H1 (cell line): ENCODE measurements at regions not wholly inside any gene's neighbourhood (a gene's known extent, or its start where the extent isn't known, plus 50 kb on each side); places are given as distances from the start of the nearest gene placed in this dataset.

Experiments used
- CTCF ChIA-PET: fragments of 300-600 bp; sonication (Branson Sonifier 250); formaldehyde crosslinking; loops from one replicate; lab custom pipeline; 2021; ENCODE audit not compliant: partially characterized antibody; lab: Charles Lee
- POLR2A ChIA-PET: fragments of 300-600 bp; sonication (Branson Sonifier 250); formaldehyde crosslinking; loops from one replicate; lab custom pipeline; 2021; ENCODE audit warnings: inconsistent platforms; ENCODE audit not compliant: partially characterized antibody; lab: Charles Lee
- DNase-seq, 2 experiments: peaks; one replicate each; pipeline versions ENCODE4 v3.0.0 to v3.0.0-alpha.2; 2010 to 2022; ENCODE audit warnings: low spot score in 2 of 2, low read depth in 1 of 2, mixed read lengths in 1 of 2
- FAIRE-seq: peaks from 2 replicates; lab custom pipeline; 2011; peaks lifted over from hg19 to GRCh38; lab: Jason Lieb, UNC
- H2AFZ ChIP-seq: 2 replicates; pipeline ENCODE4 v1.8.1; 2012; ENCODE audit warnings: low read length, inconsistent platforms
- H2AK5ac ChIP-seq: 2 replicates; pipeline ENCODE4 v1.6.1; 2013; ENCODE audit warnings: low read depth, low read length
- H2BK120ac ChIP-seq: replicated peaks from 2 replicates; pipeline ENCODE3; 2013; ENCODE audit warnings: low read depth, low read length, inconsistent platforms
- H2BK12ac ChIP-seq: 2 replicates; pipeline ENCODE4 v1.6.1; 2013; ENCODE audit warnings: low read depth, low read length
- H2BK15ac ChIP-seq: 2 replicates; pipeline ENCODE4 v1.6.1; 2013; ENCODE audit warnings: low read length
- H2BK20ac ChIP-seq: 2 replicates; pipeline ENCODE4 v1.6.1; 2013; ENCODE audit warnings: low read length
- H2BK5ac ChIP-seq: 2 replicates; pipeline ENCODE4 v1.6.1; 2013; ENCODE audit warnings: low read depth, low read length
- H3K14ac ChIP-seq: 2 replicates; pipeline ENCODE4 v1.6.1; 2013; ENCODE audit warnings: inconsistent platforms; ENCODE audit not compliant: insufficient read length
- H3K18ac ChIP-seq: 2 replicates; pipeline ENCODE4 v1.6.1; 2013; ENCODE audit warnings: low read length; ENCODE audit errors: extremely low read depth
- H3K23ac ChIP-seq: 2 replicates; pipeline ENCODE4 v1.6.1; 2013; ENCODE audit warnings: inconsistent platforms; ENCODE audit not compliant: insufficient read length
- H3K23me2 ChIP-seq: 2 replicates; pipeline ENCODE4 v1.6.1; 2013; ENCODE audit warnings: low read depth, low read length
- H3K27ac ChIP-seq: 2 replicates; pipeline ENCODE4 v1.6.1; 2011; ENCODE audit warnings: low read depth, low read length, inconsistent platforms
- H3K27me3 ChIP-seq, 4 experiments: replicated peaks in 1 of 4; 1 replicate in 1 of 4; 2 replicates in 3 of 4; pipeline versions ENCODE4 v1.6.1 to v1.8.1; 2011 to 2013; ENCODE audit warnings: low read length in 3 of 4, mild to moderate bottlenecking in 3 of 4, inconsistent platforms in 2 of 4, mixed read lengths in 2 of 4, moderate library complexity in 1 of 4; ENCODE audit not compliant: control insufficient read depth in 3 of 4, insufficient read depth in 3 of 4; ENCODE audit errors: extremely low read depth in 1 of 4
- H3K36me3 ChIP-seq, 4 experiments: 2 replicates each; pipeline versions ENCODE4 v1.6.1 to v1.8.1; 2011 to 2013; ENCODE audit warnings: mild to moderate bottlenecking in 4 of 4, low read length in 3 of 4, moderate library complexity in 2 of 4, control low read depth in 1 of 4, inconsistent platforms in 1 of 4; ENCODE audit not compliant: insufficient read depth in 4 of 4, control insufficient read depth in 2 of 4
- H3K4ac ChIP-seq: replicated peaks from 2 replicates; pipeline ENCODE3; 2013; ENCODE audit warnings: low read length, low read depth, mixed read lengths, inconsistent platforms; ENCODE audit not compliant: insufficient read length
- H3K4me1 ChIP-seq, 4 experiments: replicated peaks in 1 of 4; 1 replicate in 1 of 4; 2 replicates in 3 of 4; pipeline versions ENCODE4 v1.6.1 to v1.8.1; 2011 to 2013; ENCODE audit warnings: low read length in 3 of 4, inconsistent platforms in 2 of 4, mixed read lengths in 1 of 4; ENCODE audit not compliant: insufficient read depth in 4 of 4, control insufficient read depth in 3 of 4
- H3K4me2 ChIP-seq, 2 experiments: 2 replicates each; pipeline versions ENCODE4 v1.6.1 to v1.8.1; 2011 to 2013; ENCODE audit warnings: low read depth in 2 of 2, low read length in 2 of 2, control low read depth in 1 of 2, inconsistent platforms in 1 of 2, mild to moderate bottlenecking in 1 of 2; ENCODE audit not compliant: insufficient read depth in 1 of 2
- H3K4me3 ChIP-seq, 4 experiments: fragments of 200-600, 300-600 bp in 1 of 4; sonication (generic), shearing (Covaris generic), sonication (Bioruptor Twin) in 1 of 4; 2 replicates each; pipeline versions ENCODE4 v1.5.1 to v1.8.1; 2011 to 2016; ENCODE audit warnings: low read length in 4 of 4, low read depth in 3 of 4, control low read depth in 2 of 4, inconsistent platforms in 2 of 4, mild to moderate bottlenecking in 2 of 4, mixed read lengths in 1 of 4, moderate library complexity in 1 of 4; ENCODE audit not compliant: insufficient read depth in 2 of 4; ENCODE audit errors: extremely low read depth in 1 of 4
- H3K56ac ChIP-seq: replicated peaks from 2 replicates; pipeline ENCODE3; 2013; ENCODE audit warnings: low read depth, mild to moderate bottlenecking, mixed read lengths, low read length, inconsistent platforms; ENCODE audit not compliant: insufficient read length
- H3K79me1 ChIP-seq: 2 replicates; pipeline ENCODE4 v1.6.1; 2013; ENCODE audit warnings: low read depth, low read length, control low read depth
- H3K79me2 ChIP-seq, 2 experiments: 2 replicates each; pipeline versions ENCODE4 v1.6.1 to v1.8.1; 2012 to 2013; ENCODE audit warnings: low read length in 2 of 2, mild to moderate bottlenecking in 2 of 2, inconsistent platforms in 1 of 2; ENCODE audit not compliant: insufficient read depth in 2 of 2, control insufficient read depth in 1 of 2
- H3K9ac ChIP-seq, 4 experiments: replicated peaks in 1 of 4; 1 replicate in 1 of 4; 2 replicates in 3 of 4; pipeline versions ENCODE4 v1.6.1 to v1.8.1; 2011 to 2013; ENCODE audit warnings: low read depth in 3 of 4, low read length in 3 of 4, control low read depth in 2 of 4, mild to moderate bottlenecking in 2 of 4, moderate library complexity in 2 of 4, inconsistent platforms in 1 of 4; ENCODE audit errors: extremely low read depth in 1 of 4
- H3K9me3 ChIP-seq, 2 experiments: 2 replicates each; pipeline versions ENCODE4 v1.6.1 to v1.8.1; 2012 to 2013; ENCODE audit warnings: mild to moderate bottlenecking in 2 of 2, moderate library complexity in 2 of 2, control low read depth in 1 of 2, inconsistent platforms in 1 of 2, low read depth in 1 of 2, low read length in 1 of 2, mixed read lengths in 1 of 2; ENCODE audit not compliant: insufficient read depth in 2 of 2
- H4K20me1 ChIP-seq, 2 experiments: replicated peaks in 1 of 2; 2 replicates each; pipeline versions ENCODE3 to v1.8.1; 2011 to 2013; ENCODE audit warnings: inconsistent platforms in 2 of 2, low read length in 2 of 2, mild to moderate bottlenecking in 1 of 2; ENCODE audit not compliant: insufficient read depth in 2 of 2, control insufficient read depth in 1 of 2
- H4K5ac ChIP-seq: 2 replicates; pipeline ENCODE4 v1.6.1; 2013; ENCODE audit warnings: low read length, low read depth, mixed read lengths, inconsistent platforms; ENCODE audit not compliant: insufficient read length
- H4K8ac ChIP-seq: 2 replicates; pipeline ENCODE4 v1.8.0; 2013; ENCODE audit warnings: mild to moderate bottlenecking, moderate library complexity, low read length, inconsistent platforms; ENCODE audit not compliant: insufficient read depth; ENCODE audit errors: extremely low read depth
- H4K91ac ChIP-seq: replicated peaks from 2 replicates; pipeline ENCODE3; 2013; ENCODE audit warnings: low read length, mixed read lengths, inconsistent platforms; ENCODE audit not compliant: insufficient read length
- E2F6 ChIP-seq: IDR thresholded peaks from 2 replicates; pipeline ENCODE4 v1.6.1; 2012; ENCODE audit warnings: inconsistent platforms
- GTF2F1 ChIP-seq: IDR thresholded peaks from 2 replicates; pipeline ENCODE4 v1.6.1; 2012; ENCODE audit warnings: low read depth, low read length, improper control_type of control experiment, borderline replicate concordance
- JUN ChIP-seq: IDR thresholded peaks from 2 replicates; pipeline ENCODE4 v1.6.1; 2011; ENCODE audit warnings: low read depth, mild to moderate bottlenecking, improper control_type of control experiment, low read length
- NANOG ChIP-seq: IDR thresholded peaks from 2 replicates; pipeline ENCODE4 v1.6.1; 2011; ENCODE audit warnings: low read length, low read depth, mild to moderate bottlenecking, inconsistent platforms; ENCODE audit not compliant: insufficient read depth, poor library complexity, severe bottlenecking
- POLR2AphosphoS5 ChIP-seq: IDR thresholded peaks from 2 replicates; pipeline ENCODE4 v1.6.1; 2011; ENCODE audit warnings: low read depth, low read length
- SIN3A ChIP-seq, 2 experiments: IDR thresholded peaks in 1 of 2; conservative IDR thresholded peaks in 1 of 2; 2 replicates each; pipeline ENCODE4 v1.6.1; 2011 to 2012; ENCODE audit warnings: low read length in 2 of 2, improper control_type of control experiment in 1 of 2, low read depth in 1 of 2, mild to moderate bottlenecking in 1 of 2
- SP1 ChIP-seq: IDR thresholded peaks from 2 replicates; pipeline ENCODE4 v1.6.1; 2011; ENCODE audit warnings: low read depth, low read length
- SP4 ChIP-seq: IDR thresholded peaks from 2 replicates; pipeline ENCODE4 v1.6.1; 2012; ENCODE audit warnings: low read length, inconsistent platforms
- TBP ChIP-seq: IDR thresholded peaks from 2 replicates; pipeline ENCODE4 v1.6.1; 2011; ENCODE audit warnings: low read depth, low read length, improper control_type of control experiment
- TCF12 ChIP-seq: IDR thresholded peaks from 2 replicates; pipeline ENCODE4 v1.6.1; 2011; ENCODE audit warnings: low read depth, mild to moderate bottlenecking, low read length
- TEAD4 ChIP-seq: IDR thresholded peaks from 2 replicates; pipeline ENCODE4 v1.6.1; 2012; ENCODE audit warnings: low read depth, low read length, inconsistent platforms, mixed read lengths
- YY1 ChIP-seq: IDR thresholded peaks from 2 replicates; pipeline ENCODE4 v1.6.1; 2011; ENCODE audit warnings: low read depth, mild to moderate bottlenecking, low read length
- WGBS, 2 experiments: shearing (Covaris generic) in 1 of 2; methylation state at CpG; one replicate each; pipeline versions ENCODE4 v1.1.6 to v1.1.7; 2013 to 2015; ENCODE audit warnings: low lambda C conversion rate in 2 of 2, mixed read lengths in 2 of 2, inconsistent platforms in 1 of 2, low coverage in 1 of 2, missing lambda C conversion rate in 1 of 2; ENCODE audit not compliant: insufficient replicate concordance in 2 of 2, insufficient coverage in 1 of 2, insufficient read length in 1 of 2; ENCODE audit errors: extremely low coverage in 1 of 2, missing lambda C conversion rate in 1 of 2; 5-methylcytosine and 5-hydroxymethylcytosine counted together

GRCh38 chr10:121281576-121281975 is 316.7 kb downstream of the FGFR2 start:
- Histone ChIP-seq H3K4me2 (no peak overlapping the region), H2BK15ac (no peak overlapping the region), H2AK5ac (no peak overlapping the region), H4K8ac (no peak overlapping the region), H3K4ac (no peak overlapping the region), H2BK120ac (no peak overlapping the region), H3K79me1 (no peaks in the 10 kb centered on the region), H3K9me3 (no peaks in the 10 kb centered on the region), H3K79me2 (no peaks in the 10 kb centered on the region), H3K4me1 (peaks cover 0 to 4% (median 1%) of the 10 kb centered on the region in 4 experiments; a peak in 3 of 7 replicates), H4K5ac (no peak overlapping the region), H2BK20ac (no peak overlapping the region), H4K20me1 (no peaks in the 10 kb centered on the region), H3K9ac (no peak overlapping the region), H3K18ac (no peak overlapping the region), H3K27me3 (no peaks in the 10 kb centered on the region), H2BK12ac (no peak overlapping the region), H3K23me2 (no peaks in the 10 kb centered on the region), H3K4me3 (no peak overlapping the region), H2BK5ac (no peak overlapping the region), H3K27ac (no peak overlapping the region), H4K91ac (no peak overlapping the region), H2AFZ (no peak overlapping the region), H3K36me3 (no peaks in the 10 kb centered on the region), H3K56ac (no peak overlapping the region), H3K14ac (no peak overlapping the region), H3K23ac (no peak overlapping the region)
- POLR2A ChIA-PET, result no interaction called here
- 86% methylated on average over 2 of the region's 2 CpGs; no CpG with 5 or more reads in 1 of the 2 experiments for WGBS, 2 experiments
- CTCF ChIA-PET, result interaction anchor here (3.2 kb wide), 1 partner anchor 9 kb away, joined by 15 read pairs; no protein-coding TSS in a partner anchor
- DNase-seq, result no peak
- FAIRE-seq, result no peak
- TF ChIP-seq SP1 (no peak), NANOG (no peak), YY1 (no peak), TBP (no peak), JUN (no peak), TEAD4 (no peak), SP4 (no peak), SIN3A (conservative IDR thresholded peaks at IDR 0.05 in 1 of 2, IDR thresholded peaks at IDR 0.05 in 1 of 2; ENCODE audit: low read depth in 1 of 2, low read length in 2 of 2) (no peak), E2F6 (no peak), POLR2AphosphoS5 (no peak), TCF12 (no peak), GTF2F1 (no peak)
